NB4 (cell line): ENCODE measurements at regions not wholly inside any gene's neighbourhood (a gene's known extent, or its start where the extent isn't known, plus 50 kb on each side); places are given as distances from the start of the nearest gene placed in this dataset.

Experiments used
- DNase-seq: peaks from one replicate; pipeline ENCODE4 v3.0.0; 2010; ENCODE audit warnings: low read depth
- H3K4me3 ChIP-seq: one replicate; pipeline ENCODE4 v1.5.1; 2011; ENCODE audit warnings: mild to moderate bottlenecking, low read depth, low read length, moderate library complexity
- CTCF ChIP-seq: IDR thresholded peaks from one replicate; pipeline ENCODE4 v1.5.1; 2012; ENCODE audit warnings: low read depth, low read length
- MAX ChIP-seq: IDR thresholded peaks from 2 replicates; pipeline ENCODE4 v1.6.1; 2011; ENCODE audit warnings: low read depth, low read length
- MYC ChIP-seq: IDR thresholded peaks from 2 replicates; pipeline ENCODE4 v1.6.1; 2011; ENCODE audit warnings: low read depth, low read length
- POLR2A ChIP-seq: IDR thresholded peaks from 2 replicates; pipeline ENCODE4 v1.6.1; 2011; ENCODE audit warnings: mild to moderate bottlenecking; ENCODE audit not compliant: insufficient read length; ENCODE audit errors: extremely low read depth

GRCh38 chr11:15801126-15801525, 555.2 kb downstream of the SOX6 start:
- no peak for DNase-seq
- no peak for TF ChIP-seq CTCF
- TF ChIP-seq MAX, result no peak
- no peak overlapping the region for H3K4me3 ChIP-seq

- no peak for DNase-seq
- no peak for TF ChIP-seq MAX
- TF ChIP-seq POLR2A, result no peak
- TF ChIP-seq MYC, result no peak
- no peak for TF ChIP-seq CTCF
- no peak overlapping the region for H3K4me3 ChIP-seq
Observed at GRCh38 chr11:15801616-15802015, 554.7 kb downstream of the SOX6 start.

GRCh38 chr11:15805726-15806125, 550.6 kb downstream of the SOX6 start:
- no peak overlapping the region for H3K4me3 ChIP-seq
- no peak for TF ChIP-seq CTCF
- TF ChIP-seq POLR2A, result no peak
- no peak for TF ChIP-seq MAX
- TF ChIP-seq MYC, result no peak
- no peak for DNase-seq

- no peak for TF ChIP-seq MAX
- no peak for TF ChIP-seq POLR2A
- no peak for TF ChIP-seq CTCF
- TF ChIP-seq MYC, result no peak
- H3K4me3 ChIP-seq, result no peak overlapping the region
- no peak for DNase-seq
Observed at GRCh38 chr11:15806217-15806616, 550.1 kb downstream of the SOX6 start.

GRCh38 chr11:15807827-15808226, 548.5 kb downstream of the SOX6 start:
- TF ChIP-seq MYC (no peak), POLR2A (no peak), MAX (no peak), CTCF (no peak)
- DNase-seq, result no peak
- H3K4me3 ChIP-seq, result no peak overlapping the region

GRCh38 chr11:15810082-15810481, 546.3 kb downstream of the SOX6 start:
- no peak for DNase-seq
- TF ChIP-seq POLR2A (no peak), CTCF (no peak), MYC (no peak), MAX (no peak)
- no peak overlapping the region for H3K4me3 ChIP-seq
